Activated naive CD8-positive, alpha-beta T cell treated with anti-CD3 and anti-CD28 coated beads for 36 hours (primary cell): ENCODE measurements at regions not wholly inside any gene's neighbourhood (a gene's known extent, or its start where the extent isn't known, plus 50 kb on each side); places are given as distances from the start of the nearest gene placed in this dataset.

Experiments used
- DNase-seq: peaks from one replicate; pipeline ENCODE4 v3.0.0; 2021
- H3K27ac Mint-ChIP-seq: one replicate; pipeline ENCODE4 v1.8.0; 2022; ENCODE audit warnings: mild to moderate bottlenecking, moderate library complexity, mixed read lengths
- H3K27me3 Mint-ChIP-seq: one replicate; pipeline ENCODE4 v1.8.0; 2022; ENCODE audit warnings: mild to moderate bottlenecking, mixed read lengths
- H3K36me3 Mint-ChIP-seq: one replicate; pipeline ENCODE4 v1.8.0; 2021; ENCODE audit warnings: mild to moderate bottlenecking, mixed read lengths
- H3K4me1 Mint-ChIP-seq: one replicate; pipeline ENCODE4 v1.8.0; 2021; ENCODE audit warnings: mixed read lengths
- H3K4me3 Mint-ChIP-seq: one replicate; pipeline ENCODE4 v1.8.0; 2022; ENCODE audit warnings: mild to moderate bottlenecking, moderate library complexity, mixed read lengths
- H3K9me3 Mint-ChIP-seq: one replicate; pipeline ENCODE4 v1.8.0; 2022; ENCODE audit warnings: mixed read lengths

- H3K27me3 Mint-ChIP-seq: peaks cover 51% of the 10 kb centered on the region
- peaks cover 3% of the 10 kb centered on the region for H3K9me3 Mint-ChIP-seq
- DNase-seq: no peak
- peaks cover 3% of the 10 kb centered on the region for H3K4me1 Mint-ChIP-seq
- no peaks in the 10 kb centered on the region for H3K36me3 Mint-ChIP-seq
- no peak overlapping the region for H3K27ac Mint-ChIP-seq
- no peak overlapping the region for H3K4me3 Mint-ChIP-seq
These were observed 81.4 kb upstream of the KRR1 start for GRCh38 chr12:75592638-75593335.

GRCh38 chr12:75592086-75592485 lies 80.7 kb upstream of the KRR1 start:
- no peak for DNase-seq
- Mint-ChIP-seq H3K4me3 (no peak overlapping the region), H3K9me3 (peaks cover 3% of the 10 kb centered on the region), H3K27ac (no peak overlapping the region), H3K4me1 (peaks cover 3% of the 10 kb centered on the region), H3K27me3 (peaks cover 47% of the 10 kb centered on the region), H3K36me3 (no peaks in the 10 kb centered on the region)

GRCh38 chr12:75591628-75592027 lies 80.2 kb upstream of the KRR1 start:
- H3K4me3 Mint-ChIP-seq: no peak overlapping the region
- H3K9me3 Mint-ChIP-seq: peaks cover 3% of the 10 kb centered on the region
- H3K27ac Mint-ChIP-seq: no peak overlapping the region
- DNase-seq: no peak
- peaks cover 47% of the 10 kb centered on the region for H3K27me3 Mint-ChIP-seq
- no peaks in the 10 kb centered on the region for H3K36me3 Mint-ChIP-seq
- H3K4me1 Mint-ChIP-seq: peaks cover 3% of the 10 kb centered on the region

GRCh38 chr12:75589801-75590200 lies 78.4 kb upstream of the KRR1 start:
- Mint-ChIP-seq H3K4me3 (no peak overlapping the region), H3K4me1 (peaks cover 3% of the 10 kb centered on the region), H3K36me3 (no peaks in the 10 kb centered on the region), H3K27me3 (peaks cover 43% of the 10 kb centered on the region), H3K9me3 (peaks cover 3% of the 10 kb centered on the region), H3K27ac (no peak overlapping the region)
- no peak for DNase-seq

- H3K36me3 Mint-ChIP-seq: no peaks in the 10 kb centered on the region
- H3K4me1 Mint-ChIP-seq: peaks cover 3% of the 10 kb centered on the region
- H3K27ac Mint-ChIP-seq: no peak overlapping the region
- peaks cover 33% of the 10 kb centered on the region for H3K27me3 Mint-ChIP-seq
- peaks cover 3% of the 10 kb centered on the region for H3K9me3 Mint-ChIP-seq
- no peak for DNase-seq
- no peak overlapping the region for H3K4me3 Mint-ChIP-seq
These were observed 76.1 kb upstream of the KRR1 start for GRCh38 chr12:75587340-75588106.

GRCh38 chr12:75585330-75585729 lies 73.9 kb upstream of the KRR1 start:
- peaks cover 8% of the 10 kb centered on the region for H3K4me1 Mint-ChIP-seq
- no peak for DNase-seq
- H3K9me3 Mint-ChIP-seq: peaks cover 3% of the 10 kb centered on the region
- no peak overlapping the region for H3K27ac Mint-ChIP-seq
- no peak overlapping the region for H3K4me3 Mint-ChIP-seq
- H3K36me3 Mint-ChIP-seq: no peaks in the 10 kb centered on the region
- H3K27me3 Mint-ChIP-seq: peaks cover 25% of the 10 kb centered on the region

- Mint-ChIP-seq H3K27me3 (peaks cover 11% of the 10 kb centered on the region), H3K36me3 (no peaks in the 10 kb centered on the region), H3K9me3 (peaks cover 1% of the 10 kb centered on the region), H3K4me3 (no peak overlapping the region), H3K4me1 (peaks cover 6% of the 10 kb centered on the region), H3K27ac (no peak overlapping the region)
- DNase-seq: no peak
These were observed 71.9 kb upstream of the KRR1 start for GRCh38 chr12:75583355-75583754.

- H3K36me3 Mint-ChIP-seq: no peaks in the 10 kb centered on the region
- no peak overlapping the region for H3K4me3 Mint-ChIP-seq
- DNase-seq: no peak
- no peaks in the 10 kb centered on the region for H3K9me3 Mint-ChIP-seq
- peaks cover 8% of the 10 kb centered on the region for H3K27me3 Mint-ChIP-seq
- peaks cover 6% of the 10 kb centered on the region for H3K4me1 Mint-ChIP-seq
- H3K27ac Mint-ChIP-seq: no peak overlapping the region
These were observed 70.1 kb upstream of the KRR1 start for GRCh38 chr12:75581515-75581914.

GRCh38 chr12:75579552-75579951 lies 68.1 kb upstream of the KRR1 start:
- Mint-ChIP-seq H3K4me3 (no peak overlapping the region), H3K4me1 (peaks cover 6% of the 10 kb centered on the region), H3K9me3 (no peaks in the 10 kb centered on the region), H3K36me3 (no peaks in the 10 kb centered on the region), H3K27ac (no peak overlapping the region), H3K27me3 (peaks cover 7% of the 10 kb centered on the region)
- no peak for DNase-seq

GRCh38 chr12:75578546-75578945 lies 67.1 kb upstream of the KRR1 start:
- Mint-ChIP-seq H3K4me3 (no peak overlapping the region), H3K4me1 (peaks cover 6% of the 10 kb centered on the region)

GRCh38 chr12:75577812-75578211 lies 66.4 kb upstream of the KRR1 start:
- H3K27ac Mint-ChIP-seq: no peak overlapping the region
- no peak overlapping the region for H3K4me3 Mint-ChIP-seq
- peaks cover 6% of the 10 kb centered on the region for H3K4me1 Mint-ChIP-seq
- DNase-seq: no peak
- no peaks in the 10 kb centered on the region for H3K36me3 Mint-ChIP-seq
- H3K27me3 Mint-ChIP-seq: peaks cover 7% of the 10 kb centered on the region
- H3K9me3 Mint-ChIP-seq: no peaks in the 10 kb centered on the region

More at GRCh38 chr12:75578546-75578945, 67.1 kb upstream of the KRR1 start:
- Mint-ChIP-seq H3K27ac (no peak overlapping the region), H3K27me3 (peaks cover 7% of the 10 kb centered on the region), H3K9me3 (no peaks in the 10 kb centered on the region), H3K36me3 (no peaks in the 10 kb centered on the region)
- DNase-seq: no peak

GRCh38 chr12:75571656-75572205 lies 60.3 kb upstream of the KRR1 start:
- peaks cover 4% of the 10 kb centered on the region for H3K27me3 Mint-ChIP-seq
- H3K9me3 Mint-ChIP-seq: no peaks in the 10 kb centered on the region
- no peak overlapping the region for H3K4me3 Mint-ChIP-seq
- no peaks in the 10 kb centered on the region for H3K4me1 Mint-ChIP-seq
- H3K36me3 Mint-ChIP-seq: no peaks in the 10 kb centered on the region
- DNase-seq: no peak
- no peak overlapping the region for H3K27ac Mint-ChIP-seq

- Mint-ChIP-seq H3K9me3 (no peaks in the 10 kb centered on the region), H3K27ac (no peak overlapping the region), H3K4me1 (no peaks in the 10 kb centered on the region), H3K36me3 (no peaks in the 10 kb centered on the region), H3K27me3 (peaks cover 6% of the 10 kb centered on the region), H3K4me3 (no peak overlapping the region)
- no peak for DNase-seq
These were observed 59.8 kb upstream of the KRR1 start for GRCh38 chr12:75571204-75571603.

GRCh38 chr12:75568801-75569200 lies 57.4 kb upstream of the KRR1 start:
- Mint-ChIP-seq H3K4me3 (no peak overlapping the region), H3K9me3 (no peaks in the 10 kb centered on the region), H3K27ac (no peak overlapping the region), H3K36me3 (no peaks in the 10 kb centered on the region), H3K27me3 (peaks cover 13% of the 10 kb centered on the region), H3K4me1 (no peaks in the 10 kb centered on the region)
- DNase-seq: no peak

GRCh38 chr12:75568393-75568792 lies 57.0 kb upstream of the KRR1 start:
- Mint-ChIP-seq H3K4me3 (no peak overlapping the region), H3K36me3 (no peaks in the 10 kb centered on the region), H3K4me1 (no peaks in the 10 kb centered on the region), H3K9me3 (no peaks in the 10 kb centered on the region), H3K27me3 (peaks cover 13% of the 10 kb centered on the region), H3K27ac (no peak overlapping the region)
- DNase-seq: no peak
